ENCODE measurements at regions not wholly inside any gene's neighbourhood (a gene's known extent, or its start where the extent isn't known, plus 50 kb on each side); places are given as distances from the start of the nearest gene placed in this dataset.

GRCh38 chr5:92051741-92052140, 668.6 kb upstream of the ARRDC3 start:
- TF ChIP-seq USF1 (IDR thresholded peaks at IDR 0.05) (no peak), NFIC (IDR thresholded peaks at IDR 0.05) (no peak), RAD21 (IDR thresholded peaks at IDR 0.05; ENCODE audit: low read depth) (no peak), EP300 (IDR thresholded peaks at IDR 0.05; ENCODE audit: borderline replicate concordance) (no peak), CEBPB (IDR thresholded peaks at IDR 0.05) (no peak), TCF12 (IDR thresholded peaks at IDR 0.05; ENCODE audit: low read depth) (no peak), YY1 (IDR thresholded peaks at IDR 0.05; ENCODE audit: low read depth) (no peak), REST (IDR thresholded peaks at IDR 0.05; ENCODE audit: low read depth) (no peak)
